ENCODE measurements at regions not wholly inside any gene's neighbourhood (a gene's known extent, or its start where the extent isn't known, plus 50 kb on each side); places are given as distances from the start of the nearest gene placed in this dataset.
"Not testable (repeated sequence)": the region's sequence is repeated elsewhere in the genome, so short reads cannot be mapped to it uniquely, and the experiment has no call there.

DNA sequence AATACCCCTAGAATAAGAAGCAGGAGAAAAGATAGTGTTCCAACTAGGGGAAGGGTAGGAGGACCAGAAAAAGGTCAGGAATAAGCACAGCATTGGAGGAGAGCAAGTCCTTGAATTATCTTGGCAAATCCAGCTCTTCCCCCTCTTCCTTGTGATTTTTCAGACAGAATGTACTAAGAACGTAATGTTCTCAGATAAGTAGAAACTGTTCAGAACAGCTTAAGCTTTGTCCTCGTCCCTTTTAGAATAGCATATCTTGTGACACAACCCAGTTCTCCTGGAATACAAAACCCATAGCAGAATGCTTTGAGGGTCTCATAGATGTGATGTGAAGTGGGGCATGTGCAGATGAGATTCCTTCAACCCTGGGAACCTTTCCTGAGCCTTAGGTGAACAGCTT, 97.4 kb downstream of the EMB start:
- no peak for DNase-seq

DNA sequence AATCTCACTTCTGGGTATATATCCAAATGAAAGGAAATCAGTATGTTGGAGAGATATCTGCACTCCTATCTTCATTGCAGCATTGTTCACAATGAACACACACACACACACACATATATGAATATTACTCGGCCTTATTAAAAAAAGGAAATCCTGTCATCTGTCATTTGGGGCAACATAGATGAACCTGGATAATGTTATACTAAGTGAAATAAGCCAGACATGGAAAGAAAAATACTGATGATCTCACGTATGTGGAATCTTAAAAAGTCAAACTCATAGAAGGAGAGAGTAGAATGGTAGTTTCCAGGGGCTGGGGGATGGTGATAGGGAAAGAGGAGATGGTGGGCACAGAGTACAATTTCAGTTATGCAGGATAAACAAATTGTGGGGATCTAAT, 100.3 kb downstream of the EMB start:
- DNase-seq: no peak

DNA sequence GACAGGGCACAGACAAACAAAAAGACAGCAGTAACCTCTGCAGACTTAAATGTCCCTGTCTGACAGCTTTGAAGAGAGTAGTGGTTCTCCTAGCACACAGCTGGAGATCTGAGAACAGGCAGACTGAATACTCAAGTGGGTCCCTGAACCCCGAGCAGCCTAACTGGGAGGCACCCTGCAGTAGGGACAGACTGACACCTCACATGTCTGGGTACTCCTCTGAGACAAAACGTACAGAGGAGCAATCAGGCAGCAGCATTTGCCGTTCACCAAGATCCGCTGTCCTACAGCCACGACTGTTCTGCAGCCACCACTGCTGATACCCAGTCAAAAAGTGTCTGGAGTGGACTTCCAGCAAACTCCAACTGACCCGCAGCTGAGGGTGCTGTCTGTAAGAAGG, 110.5 kb downstream of the EMB start:
- not testable (repeated sequence) for DNase-seq

DNA sequence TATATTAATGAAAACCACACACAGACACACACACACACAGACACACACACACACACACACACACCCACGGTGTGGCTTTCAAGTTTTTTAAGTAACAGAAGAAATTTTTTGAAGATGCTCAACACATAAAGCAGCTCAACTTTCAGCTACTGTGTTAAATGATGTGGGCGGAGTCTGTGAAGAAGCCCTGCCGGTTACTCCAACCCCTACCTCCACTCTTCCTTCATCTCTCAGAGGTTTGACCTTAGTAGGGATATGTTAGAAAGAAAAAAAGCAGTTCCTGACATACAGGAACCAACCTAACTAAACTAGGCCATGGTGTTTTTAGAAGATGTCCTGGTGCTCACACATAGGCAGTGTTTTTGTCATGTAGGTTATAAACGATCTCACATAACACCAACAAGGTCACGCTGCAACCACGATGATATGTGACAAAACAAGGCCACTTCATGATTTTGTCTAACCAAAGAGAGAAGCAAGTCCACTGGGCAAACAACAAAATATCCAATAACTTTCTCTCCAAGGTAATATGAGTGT, 112.8 kb downstream of the EMB start:
- no peak for DNase-seq

DNA sequence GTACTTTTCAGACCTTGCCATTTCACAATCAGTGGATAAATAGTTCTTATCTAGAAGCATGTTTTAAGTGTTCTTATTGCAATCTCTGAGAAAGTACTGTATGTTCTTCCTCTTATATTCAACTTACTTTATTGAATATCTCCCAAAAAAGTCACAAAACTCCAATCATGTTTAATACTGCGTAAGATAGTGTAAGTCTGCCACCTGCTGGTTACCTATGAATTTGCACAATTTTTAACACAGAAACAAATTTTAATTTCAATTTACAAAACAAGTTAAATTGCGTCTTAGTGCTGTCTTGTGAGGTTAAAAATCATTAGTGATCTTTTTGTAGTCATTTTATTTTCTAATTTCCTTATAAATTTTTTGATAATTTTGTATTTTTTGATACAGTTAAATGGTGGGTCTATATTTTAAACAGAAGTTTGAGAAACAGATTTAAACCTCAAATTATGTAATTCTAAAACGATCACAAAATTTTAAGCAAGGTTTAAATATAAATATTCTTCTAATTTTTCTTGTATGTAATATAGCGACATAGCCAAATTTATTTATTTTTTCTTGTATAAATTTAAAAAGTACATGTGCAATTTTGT, 115.8 kb downstream of the EMB start:
- peak; percentile 27 to 63 (median 36) for DNase-seq

DNA sequence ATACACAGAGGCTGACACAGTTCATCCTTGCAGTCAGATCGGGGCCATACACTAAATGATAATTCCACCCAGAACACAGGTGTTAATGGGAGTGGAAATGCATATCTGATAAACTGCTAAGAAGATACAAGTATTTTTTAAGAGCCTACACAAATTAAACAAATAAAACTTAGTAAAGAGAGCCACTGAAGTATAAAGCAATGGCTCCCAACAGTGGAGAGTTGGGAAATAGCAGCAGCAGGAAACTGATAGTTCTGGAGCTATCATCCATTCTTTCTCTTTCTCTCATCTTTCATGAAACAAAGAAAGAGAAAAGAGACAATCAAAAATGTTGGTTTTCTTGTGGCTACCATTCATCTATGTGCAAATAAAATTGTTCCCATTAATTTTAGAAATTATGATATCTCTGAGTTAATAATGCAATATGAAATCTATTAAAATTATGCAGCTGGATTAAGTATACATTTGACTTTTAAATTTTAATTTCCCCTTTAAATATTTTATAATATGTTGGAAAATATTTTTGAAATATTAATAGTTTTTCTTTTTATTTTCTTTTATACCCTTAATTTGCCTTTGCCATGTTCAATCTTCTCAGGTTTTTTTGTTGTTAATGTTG, 120.8 kb downstream of the EMB start:
- no peak for DNase-seq

DNA sequence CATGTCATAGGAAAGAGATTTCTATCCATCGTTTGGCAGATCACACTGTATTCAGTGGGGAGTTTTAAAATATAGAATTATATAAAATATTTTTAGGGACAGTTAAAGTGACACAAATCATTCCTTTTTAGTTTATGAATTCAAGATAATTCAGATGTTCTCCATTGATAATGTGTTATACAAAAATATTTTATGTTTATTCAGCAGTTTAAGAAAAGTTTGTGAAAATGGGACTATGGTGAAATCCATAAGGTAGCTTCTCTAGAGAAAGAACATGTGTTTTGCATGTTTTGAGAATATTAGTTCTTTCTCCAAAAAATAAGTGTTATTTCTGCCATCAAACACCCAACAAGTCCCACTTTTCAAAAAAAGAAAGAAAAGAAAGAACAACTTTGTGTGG, 122.9 kb downstream of the EMB start:
- no peak for DNase-seq

DNA sequence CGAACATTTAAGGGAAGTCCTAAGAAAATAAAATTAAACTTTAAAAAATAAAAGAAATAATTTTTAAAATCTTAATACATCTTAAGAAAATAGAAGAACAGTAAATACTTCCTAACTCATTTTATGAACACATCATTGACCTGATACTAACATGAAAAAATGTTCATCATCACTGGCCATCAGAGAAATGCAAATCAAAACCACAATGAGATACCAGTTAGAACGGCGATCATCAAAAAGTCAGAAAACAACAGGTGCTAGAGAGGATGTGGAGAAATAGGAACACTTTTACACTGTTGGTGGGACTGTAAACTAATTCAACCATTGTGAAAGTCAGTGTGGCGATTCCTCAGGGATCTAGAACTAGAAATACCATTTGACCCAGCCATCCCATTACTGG, 134.6 kb downstream of the EMB start:
- DNase-seq: not testable (repeated sequence)

DNA sequence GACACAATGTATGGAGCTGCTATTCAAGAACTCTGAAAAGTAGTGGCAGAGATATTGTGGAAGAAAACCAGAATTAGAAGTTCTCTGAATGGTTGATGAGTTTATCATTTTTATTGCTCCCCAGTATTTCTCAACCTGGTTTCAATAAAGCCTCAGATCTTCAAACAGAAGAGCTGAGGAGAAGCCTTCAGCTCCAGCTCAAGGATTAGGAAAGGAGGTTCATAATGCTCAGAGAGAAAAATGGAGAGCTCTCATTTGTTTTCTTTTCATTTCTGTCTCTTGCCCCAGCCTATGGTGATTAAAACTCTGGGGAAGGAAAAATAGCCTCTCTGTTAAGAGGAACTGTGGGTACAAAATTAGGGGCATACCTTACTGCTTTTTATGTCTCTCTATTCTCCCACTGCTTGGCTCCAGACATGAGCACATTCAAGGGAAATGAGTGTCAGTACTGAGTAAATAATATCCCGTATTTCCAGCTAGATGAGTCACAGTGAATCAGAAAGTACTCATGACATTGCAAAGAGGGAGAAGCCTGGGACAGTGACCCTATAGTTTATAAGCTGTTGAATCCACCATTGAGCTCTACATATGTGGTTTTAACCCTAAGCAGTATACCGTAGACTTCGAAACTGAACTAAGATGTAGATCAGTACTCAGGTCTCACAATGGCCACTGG, 138.1 kb downstream of the EMB start:
- DNase-seq: no peak

DNA sequence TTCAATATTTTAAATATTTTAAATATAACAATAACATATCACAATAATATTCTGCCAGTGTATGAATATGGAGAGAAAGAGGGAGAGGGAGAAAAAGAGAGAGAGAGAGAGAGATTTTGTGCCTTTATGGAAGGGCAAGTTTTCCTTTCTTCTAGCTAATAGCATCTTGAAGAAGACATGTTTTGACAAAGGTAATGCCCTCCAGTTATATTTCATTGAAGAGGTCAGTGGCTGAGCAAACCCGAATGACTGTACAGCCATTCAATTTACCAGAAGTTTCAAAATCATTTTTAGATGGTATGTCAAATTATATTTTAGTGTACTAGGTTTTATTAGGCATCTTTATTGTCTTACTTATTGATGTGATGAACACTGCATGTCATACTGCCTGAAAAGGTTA, 139.3 kb downstream of the EMB start:
- no peak for DNase-seq

DNA sequence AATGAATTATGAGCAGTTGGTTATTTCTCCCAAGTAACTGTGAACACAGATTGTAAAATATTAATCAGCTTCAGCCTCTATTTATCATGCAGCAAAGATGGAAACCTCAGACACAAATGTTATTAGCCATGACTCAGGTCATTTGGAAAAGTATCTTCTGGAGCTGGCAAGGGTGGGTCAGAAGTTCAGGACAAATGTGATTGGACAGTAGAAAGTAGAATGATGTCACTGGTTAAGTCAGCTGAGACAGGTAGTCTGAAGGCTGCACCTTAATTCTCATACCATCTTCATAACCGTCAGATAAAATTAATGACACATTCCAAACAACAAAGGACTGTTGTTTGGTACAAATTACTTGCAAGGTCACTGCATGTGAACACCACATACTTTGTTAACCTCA, 140.2 kb downstream of the EMB start:
- DNase-seq: no peak

DNA sequence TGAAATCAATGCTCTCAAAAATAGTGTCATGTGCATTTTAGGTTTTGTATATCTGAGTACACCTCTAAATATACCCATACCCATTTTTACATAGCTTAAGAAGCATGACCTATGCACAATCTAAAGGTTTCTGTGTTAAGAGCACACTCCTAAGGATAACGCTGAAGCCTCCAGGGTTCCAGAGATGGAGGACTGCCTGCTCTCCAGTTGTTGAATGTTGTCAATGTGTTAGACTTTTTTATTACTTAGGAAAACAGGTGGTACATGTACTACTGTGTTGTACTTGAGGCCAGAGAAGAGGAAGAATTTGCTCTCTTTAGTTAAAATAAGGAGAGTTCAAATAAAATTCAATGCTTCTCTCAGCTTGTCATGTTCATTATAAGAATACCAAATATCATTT, 141.2 kb downstream of the EMB start:
- DNase-seq: no peak

DNA sequence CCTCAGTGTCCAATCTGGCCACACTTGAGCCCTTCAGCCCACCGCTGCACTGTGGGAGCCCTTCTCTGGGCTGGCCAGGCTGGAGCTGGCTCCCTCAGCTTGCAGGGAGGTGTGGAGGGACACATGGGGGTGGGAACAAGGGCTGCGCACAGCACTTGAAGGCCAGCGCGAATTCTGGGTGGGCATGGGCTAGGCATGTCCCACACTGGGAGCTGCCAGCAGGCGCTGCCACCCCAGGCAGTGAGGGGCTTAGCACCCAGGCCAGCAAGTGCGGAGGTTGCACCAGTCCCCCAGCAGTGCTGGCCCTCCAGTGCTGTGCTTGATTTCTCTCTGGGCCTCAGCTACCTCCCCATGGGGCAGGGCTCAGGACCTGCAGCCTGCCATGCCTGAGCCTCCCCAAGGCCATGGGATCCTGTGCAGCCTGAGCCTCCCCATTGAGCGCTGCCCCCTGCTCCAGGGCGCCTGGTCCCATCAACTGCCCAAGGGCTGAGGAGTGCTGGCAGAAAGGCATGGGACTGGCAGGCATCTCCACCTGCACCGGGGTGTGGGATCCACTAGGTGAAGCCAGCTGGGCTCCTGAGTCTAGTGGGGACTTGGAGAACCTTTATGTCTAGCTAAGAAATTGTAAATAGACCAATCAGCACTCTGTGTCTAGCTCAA, 148.2 kb downstream of the EMB start:
- no peak for DNase-seq

DNA sequence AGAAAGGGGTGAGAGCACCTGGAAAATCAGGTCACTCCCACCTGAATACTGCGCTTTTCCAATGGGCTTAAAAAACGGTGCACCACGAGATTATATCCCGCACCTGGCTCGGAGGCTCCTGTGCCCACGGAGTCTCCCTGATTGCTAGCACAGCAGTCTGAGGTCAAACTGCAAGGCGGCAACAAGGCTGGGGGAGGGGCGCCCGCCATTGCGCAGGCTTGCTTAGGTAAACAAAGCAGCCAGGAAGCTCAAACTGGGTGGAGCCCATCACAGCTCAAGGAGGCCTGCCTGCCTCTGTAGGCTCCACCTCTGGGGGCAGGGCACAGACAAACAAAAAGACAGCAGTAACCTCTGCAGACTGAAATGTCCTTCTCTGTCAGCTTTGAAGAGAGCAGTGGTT, 160.6 kb downstream of the EMB start:
- not testable (repeated sequence) for DNase-seq
